HL-60 (cell line): ENCODE measurements at regions not wholly inside any gene's neighbourhood (a gene's known extent, or its start where the extent isn't known, plus 50 kb on each side); places are given as distances from the start of the nearest gene placed in this dataset.

Source experiments
- CTCF ChIP-seq: IDR thresholded peaks from one replicate; pipeline ENCODE4 v1.5.1; 2011; ENCODE audit warnings: low read length, control low read depth, inconsistent platforms; ENCODE audit not compliant: insufficient read depth
- GABPA ChIP-seq: IDR thresholded peaks from 2 replicates; pipeline ENCODE4 v1.6.1; 2012; ENCODE audit warnings: low read depth
- POLR2AphosphoS5 ChIP-seq: IDR thresholded peaks from 2 replicates; pipeline ENCODE4 v1.6.1; 2012; ENCODE audit warnings: low read depth
- REST ChIP-seq: IDR thresholded peaks from 2 replicates; pipeline ENCODE4 v1.6.1; 2012; ENCODE audit warnings: low read depth; ENCODE audit not compliant: insufficient replicate concordance
- SPI1 ChIP-seq: IDR thresholded peaks from 2 replicates; pipeline ENCODE4 v1.6.1; 2012; ENCODE audit warnings: low read depth, mild to moderate bottlenecking, borderline replicate concordance

GRCh38 chr6:87926072-87926471 is 121.6 kb upstream of the SPACA1 start:
- no peak for TF ChIP-seq CTCF
- TF ChIP-seq POLR2AphosphoS5: no peak
- no peak for TF ChIP-seq GABPA
- TF ChIP-seq REST: no peak
- no peak for TF ChIP-seq SPI1
